ENCODE measurements at regions not wholly inside any gene's neighbourhood (a gene's known extent, or its start where the extent isn't known, plus 50 kb on each side); places are given as distances from the start of the nearest gene placed in this dataset.

GRCh38 chr1:88541596-88541995 lies 142.5 kb upstream of the PKN2 start:
- TF ChIP-seq POLR2A (IDR thresholded peaks at IDR 0.05; ENCODE audit: low read length) (no peak), GATA1 (IDR thresholded peaks at IDR 0.05; ENCODE audit: low read depth, low read length) (no peak)

Data from erythroblast (primary cell).